ENCODE measurements at regions not wholly inside any gene's neighbourhood (a gene's known extent, or its start where the extent isn't known, plus 50 kb on each side); places are given as distances from the start of the nearest gene placed in this dataset.

- H3K4me1 ChIP-seq (ENCODE audit: insufficient read depth, low read length) = peaks cover 6% of the 10 kb centered on the region
- peaks cover 19% of the 10 kb centered on the region for H3K27me3 Mint-ChIP-seq (ENCODE audit: low read depth, unreplicated experiment)
- H3K4me3 Mint-ChIP-seq (ENCODE audit: unreplicated experiment) = no peak overlapping the region
- TF ChIP-seq, protein P1, sequence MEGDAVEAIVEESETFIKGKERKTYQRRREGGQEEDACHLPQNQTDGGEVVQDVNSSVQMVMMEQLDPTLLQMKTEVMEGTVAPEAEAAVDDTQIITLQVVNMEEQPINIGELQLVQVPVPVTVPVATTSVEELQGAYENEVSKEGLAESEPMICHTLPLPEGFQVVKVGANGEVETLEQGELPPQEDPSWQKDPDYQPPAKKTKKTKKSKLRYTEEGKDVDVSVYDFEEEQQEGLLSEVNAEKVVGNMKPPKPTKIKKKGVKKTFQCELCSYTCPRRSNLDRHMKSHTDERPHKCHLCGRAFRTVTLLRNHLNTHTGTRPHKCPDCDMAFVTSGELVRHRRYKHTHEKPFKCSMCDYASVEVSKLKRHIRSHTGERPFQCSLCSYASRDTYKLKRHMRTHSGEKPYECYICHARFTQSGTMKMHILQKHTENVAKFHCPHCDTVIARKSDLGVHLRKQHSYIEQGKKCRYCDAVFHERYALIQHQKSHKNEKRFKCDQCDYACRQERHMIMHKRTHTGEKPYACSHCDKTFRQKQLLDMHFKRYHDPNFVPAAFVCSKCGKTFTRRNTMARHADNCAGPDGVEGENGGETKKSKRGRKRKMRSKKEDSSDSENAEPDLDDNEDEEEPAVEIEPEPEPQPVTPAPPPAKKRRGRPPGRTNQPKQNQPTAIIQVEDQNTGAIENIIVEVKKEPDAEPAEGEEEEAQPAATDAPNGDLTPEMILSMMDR (IDR thresholded peaks at IDR 0.05; ENCODE audit: insufficient read depth, low read depth, low read length) = no peak
- TF ChIP-seq EZH2 (IDR thresholded peaks at IDR 0.05; ENCODE audit: insufficient read depth, low read length) = no peak
- H2AFZ ChIP-seq (ENCODE audit: low read depth, low read length) = no peak overlapping the region
- no peaks in the 10 kb centered on the region for H3K36me3 ChIP-seq (ENCODE audit: insufficient read depth, low read length)
- FAIRE-seq = no peak
- no peaks in the 10 kb centered on the region for H3K27me3 ChIP-seq (ENCODE audit: insufficient read depth, low read length)
- H3K4me3 ChIP-seq (ENCODE audit: insufficient read depth, low read depth, low read length) = no peak overlapping the region
- peak; percentile 17 for DNase-seq (ENCODE audit: low read depth)
- no peaks in the 10 kb centered on the region for H3K9me3 ChIP-seq (ENCODE audit: insufficient read depth, low read depth, low read length)
- peaks cover 5% of the 10 kb centered on the region for H3K4me1 Mint-ChIP-seq (ENCODE audit: low read depth, unreplicated experiment)
- no peaks in the 10 kb centered on the region for H4K20me1 ChIP-seq (ENCODE audit: insufficient read depth, low read length)
- H3K4me2 ChIP-seq (ENCODE audit: low read length) = no peak overlapping the region
- no peak overlapping the region for H3K9ac ChIP-seq (ENCODE audit: low read length)
- no peaks in the 10 kb centered on the region for H3K9me3 Mint-ChIP-seq (ENCODE audit: unreplicated experiment)
- peaks cover 2% of the 10 kb centered on the region for H3K36me3 Mint-ChIP-seq (ENCODE audit: low read depth, unreplicated experiment)
- H3K79me2 ChIP-seq (ENCODE audit: insufficient read depth, low read length) = no peaks in the 10 kb centered on the region
- H3K27ac ChIP-seq (ENCODE audit: low read depth, low read length) = no peak overlapping the region
- no peak overlapping the region for H3K27ac Mint-ChIP-seq (ENCODE audit: unreplicated experiment)
Observed at GRCh38 chr2:41972179-41972578, 75.6 kb upstream of the PKDCC start.

GRCh38 chr2:41972819-41973218 is 75.0 kb upstream of the PKDCC start:
- no peaks in the 10 kb centered on the region for H3K79me2 ChIP-seq (ENCODE audit: insufficient read depth, low read length)
- FAIRE-seq = no peak

GRCh38 chr2:41973871-41974270 is 74.0 kb upstream of the PKDCC start:
- Histone ChIP-seq H2AFZ (ENCODE audit: low read depth, low read length) (no peak overlapping the region), H3K27me3 (ENCODE audit: insufficient read depth, low read length) (no peaks in the 10 kb centered on the region), H3K9ac (ENCODE audit: low read length) (no peak overlapping the region), H3K27ac (ENCODE audit: low read depth, low read length) (no peak overlapping the region), H3K9me3 (ENCODE audit: insufficient read depth, low read depth, low read length) (no peaks in the 10 kb centered on the region), H4K20me1 (ENCODE audit: insufficient read depth, low read length) (no peaks in the 10 kb centered on the region), H3K36me3 (ENCODE audit: insufficient read depth, low read length) (no peaks in the 10 kb centered on the region), H3K4me2 (ENCODE audit: low read length) (no peak overlapping the region), H3K4me3 (ENCODE audit: insufficient read depth, low read depth, low read length) (no peak overlapping the region), H3K4me1 (ENCODE audit: insufficient read depth, low read length) (no peaks in the 10 kb centered on the region), H3K79me2 (ENCODE audit: insufficient read depth, low read length) (no peaks in the 10 kb centered on the region)
- Mint-ChIP-seq H3K27me3 (ENCODE audit: low read depth, unreplicated experiment) (peaks cover 20% of the 10 kb centered on the region), H3K4me1 (ENCODE audit: low read depth, unreplicated experiment) (peaks cover 5% of the 10 kb centered on the region), H3K9me3 (ENCODE audit: unreplicated experiment) (peaks cover 5% of the 10 kb centered on the region), H3K4me3 (ENCODE audit: unreplicated experiment) (no peak overlapping the region), H3K27ac (ENCODE audit: unreplicated experiment) (no peak overlapping the region), H3K36me3 (ENCODE audit: low read depth, unreplicated experiment) (peaks cover 2% of the 10 kb centered on the region)
- TF ChIP-seq, protein P1 (IDR thresholded peaks at IDR 0.05; ENCODE audit: insufficient read depth, low read depth, low read length) = no peak
- no peak for TF ChIP-seq EZH2 (IDR thresholded peaks at IDR 0.05; ENCODE audit: insufficient read depth, low read length)
- no peak for DNase-seq (ENCODE audit: low read depth)
- FAIRE-seq = no peak

More at GRCh38 chr2:41972819-41973218, 75.0 kb upstream of the PKDCC start:
- no peaks in the 10 kb centered on the region for H3K36me3 ChIP-seq (ENCODE audit: insufficient read depth, low read length)
- TF ChIP-seq, protein P1 (IDR thresholded peaks at IDR 0.05; ENCODE audit: insufficient read depth, low read depth, low read length) = no peak
- TF ChIP-seq EZH2 (IDR thresholded peaks at IDR 0.05; ENCODE audit: insufficient read depth, low read length) = no peak
- no peak overlapping the region for H3K4me3 ChIP-seq (ENCODE audit: insufficient read depth, low read depth, low read length)
- no peaks in the 10 kb centered on the region for H3K27me3 ChIP-seq (ENCODE audit: insufficient read depth, low read length)
- H3K4me2 ChIP-seq (ENCODE audit: low read length) = no peak overlapping the region
- Mint-ChIP-seq H3K4me1 (ENCODE audit: low read depth, unreplicated experiment) (peaks cover 5% of the 10 kb centered on the region), H3K27me3 (ENCODE audit: low read depth, unreplicated experiment) (peaks cover 19% of the 10 kb centered on the region), H3K4me3 (ENCODE audit: unreplicated experiment) (no peak overlapping the region), H3K9me3 (ENCODE audit: unreplicated experiment) (no peaks in the 10 kb centered on the region), H3K27ac (ENCODE audit: unreplicated experiment) (no peak overlapping the region), H3K36me3 (ENCODE audit: low read depth, unreplicated experiment) (peaks cover 2% of the 10 kb centered on the region)
- H3K4me1 ChIP-seq (ENCODE audit: insufficient read depth, low read length) = no peaks in the 10 kb centered on the region
- DNase-seq (ENCODE audit: low read depth) = no peak
- no peaks in the 10 kb centered on the region for H4K20me1 ChIP-seq (ENCODE audit: insufficient read depth, low read length)
- no peak overlapping the region for H2AFZ ChIP-seq (ENCODE audit: low read depth, low read length)
- no peak overlapping the region for H3K9ac ChIP-seq (ENCODE audit: low read length)
- no peak overlapping the region for H3K27ac ChIP-seq (ENCODE audit: low read depth, low read length)
- H3K9me3 ChIP-seq (ENCODE audit: insufficient read depth, low read depth, low read length) = no peaks in the 10 kb centered on the region

Data from astrocyte (in vitro differentiated cells and primary cell).